WTC11 (cell line): ENCODE measurements at regions not wholly inside any gene's neighbourhood (a gene's known extent, or its start where the extent isn't known, plus 50 kb on each side); places are given as distances from the start of the nearest gene placed in this dataset.
"Not testable (repeated sequence)": the region's sequence is repeated elsewhere in the genome, so short reads cannot be mapped to it uniquely, and the experiment has no call there.

ENCODE experiments used
- ATAC-seq: fragments of 200-7000 bp; cut with Tn5 transposase; 2 replicates; pipeline ENCODE4 v1.10.0; 2021; ENCODE audit warnings: mild to moderate bottlenecking, moderate library complexity
- CTCF ChIA-PET: fragments of 300-600 bp; sonication (Branson Sonifier 250); formaldehyde crosslinking; loops from one replicate; lab custom pipeline; 2021; ENCODE audit warnings: antibody characterized with exemption; lab: Charles Lee
- POLR2A ChIA-PET: fragments of 350-600 bp; sonication (Branson Sonifier 250); formaldehyde crosslinking; loops from one replicate; lab custom pipeline; 2021; ENCODE audit warnings: antibody characterized with exemption; lab: Charles Lee
- DNase-seq: peaks from one replicate; pipeline ENCODE4 v3.0.0; 2021; ENCODE audit warnings: low spot score
- H3K27ac Mint-ChIP-seq: 2 replicates; pipeline ENCODE4 v1.8.0; 2021; ENCODE audit warnings: mixed read lengths
- H3K27me3 Mint-ChIP-seq: 2 replicates; pipeline ENCODE4 v1.8.0; 2021; ENCODE audit warnings: low read depth, mild to moderate bottlenecking, moderate library complexity, mixed read lengths
- H3K36me3 Mint-ChIP-seq: 2 replicates; pipeline ENCODE4 v1.8.0; 2021; ENCODE audit warnings: mixed read lengths
- H3K4me1 Mint-ChIP-seq: 2 replicates; pipeline ENCODE4 v1.8.0; 2022; ENCODE audit warnings: mixed read lengths
- H3K4me3 Mint-ChIP-seq: 2 replicates; pipeline ENCODE4 v1.8.0; 2021; ENCODE audit warnings: mild to moderate bottlenecking, moderate library complexity, mixed read lengths
- H3K9me3 Mint-ChIP-seq: 2 replicates; pipeline ENCODE4 v1.8.0; 2021; ENCODE audit warnings: mixed read lengths
- AR ChIP-seq: fragments of 250-450 bp; sonication (Bioruptor Pico); IDR thresholded peaks from 2 replicates; pipeline ENCODE4 v1.9.0; 2021; ENCODE audit warnings: mild to moderate bottlenecking
- ARID4B ChIP-seq: sonication (generic); formaldehyde crosslinking; IDR thresholded peaks from 2 replicates; pipeline ENCODE4 v1.8.0; 2023; ENCODE audit warnings: missing genetic modification reagents, mild to moderate bottlenecking, borderline replicate concordance
- CTCF ChIP-seq: fragments of 200-600 bp; IDR thresholded peaks from 2 replicates; pipeline ENCODE4 v1.8.0; 2022; ENCODE audit warnings: antibody characterized with exemption
- IRF1 ChIP-seq: sonication (generic); formaldehyde crosslinking; IDR thresholded peaks from 2 replicates; pipeline ENCODE4 v1.8.0; 2023; ENCODE audit warnings: missing genetic modification reagents
- JAZF1 ChIP-seq: fragments of 250-450 bp; sonication (Bioruptor Pico); IDR thresholded peaks from 2 replicates; pipeline ENCODE4 v1.9.0; 2021; ENCODE audit warnings: moderate library complexity, mild to moderate bottlenecking, inconsistent platforms
- MLX ChIP-seq: sonication (generic); formaldehyde crosslinking; IDR thresholded peaks from 2 replicates; pipeline ENCODE4 v1.8.1; 2023; ENCODE audit warnings: mild to moderate bottlenecking, missing genetic modification reagents, moderate library complexity
- MXD4 ChIP-seq: fragments of 250-450 bp; sonication (Bioruptor Pico); IDR thresholded peaks from 2 replicates; pipeline ENCODE4 v1.8.0; 2021; ENCODE audit warnings: mild to moderate bottlenecking, moderate library complexity, borderline replicate concordance
- PREB ChIP-seq: sonication (generic); formaldehyde crosslinking; IDR thresholded peaks from 2 replicates; pipeline ENCODE4 v1.8.1; 2022; ENCODE audit warnings: mild to moderate bottlenecking, missing genetic modification reagents, moderate library complexity, borderline replicate concordance
- RELA ChIP-seq: sonication (generic); formaldehyde crosslinking; IDR thresholded peaks from 2 replicates; pipeline ENCODE4 v1.8.1; 2022; ENCODE audit warnings: missing genetic modification reagents, mild to moderate bottlenecking, borderline replicate concordance
- RORB ChIP-seq: fragments of 250-450 bp; sonication (Bioruptor Pico); IDR thresholded peaks from 2 replicates; pipeline ENCODE4 v1.9.0; 2021; ENCODE audit warnings: mild to moderate bottlenecking
- SP1 ChIP-seq: sonication (generic); formaldehyde crosslinking; conservative IDR thresholded peaks from 2 replicates; pipeline ENCODE4 v1.8.1; 2022; ENCODE audit warnings: missing genetic modification reagents
- ZBTB43 ChIP-seq: sonication (generic); formaldehyde crosslinking; IDR thresholded peaks from 2 replicates; pipeline ENCODE4 v1.8.1; 2023; ENCODE audit warnings: mild to moderate bottlenecking, missing genetic modification reagents
- ZNF121 ChIP-seq: sonication (generic); formaldehyde crosslinking; IDR thresholded peaks from 2 replicates; pipeline ENCODE4 v1.8.0; 2023; ENCODE audit warnings: missing genetic modification reagents
- ZNF281 ChIP-seq: sonication (generic); formaldehyde crosslinking; IDR thresholded peaks from 2 replicates; pipeline ENCODE4 v1.8.0; 2023; ENCODE audit warnings: mild to moderate bottlenecking, missing genetic modification reagents

- ATAC-seq (no peak), DNase-seq (no peak)
- H3K4me3 Mint-ChIP-seq = no peak overlapping the region
- peaks cover 9% of the 10 kb centered on the region for H3K36me3 Mint-ChIP-seq
- ChIA-PET CTCF (no interaction called here), POLR2A (no interaction called here)
- TF ChIP-seq ARID4B (CRISPR knock-in tag) (no peak), ZNF121 (CRISPR knock-in tag) (no peak), AR (CRISPR knock-in tag) (no peak)
- H3K27ac Mint-ChIP-seq = no peak overlapping the region
- peaks cover 18% of the 10 kb centered on the region for H3K4me1 Mint-ChIP-seq
- H3K27me3 Mint-ChIP-seq = no peaks in the 10 kb centered on the region
- peaks cover 10% of the 10 kb centered on the region for H3K9me3 Mint-ChIP-seq
Observed at GRCh38 chr4:129852434-129852833, 756.5 kb downstream of the C4orf33 start.

- POLR2A ChIA-PET, ATAC-seq, H3K9me3 Mint-ChIP-seq, H3K36me3 Mint-ChIP-seq, H3K27me3 Mint-ChIP-seq, CTCF ChIA-PET: not testable (repeated sequence)
- Mint-ChIP-seq H3K27ac (peak overlapping the region; percentile 53; the same call in 1 of the 2 replicates), H3K4me3 (peak overlapping the region; percentile 61), H3K4me1 (peaks cover 18% of the 10 kb centered on the region)
- peak; percentile 12 for DNase-seq
Observed at GRCh38 chr4:129853685-129854467, 757.9 kb downstream of the C4orf33 start.

- Mint-ChIP-seq H3K4me3 (no peak overlapping the region), H3K27ac (peak overlapping the region; percentile 41; the same call in 1 of the 2 replicates), H3K9me3 (peaks cover 3% of the 10 kb centered on the region; the same call in 1 of the 2 replicates), H3K36me3 (peaks cover 2% of the 10 kb centered on the region; the same call in 1 of the 2 replicates), H3K27me3 (no peaks in the 10 kb centered on the region), H3K4me1 (peaks cover 21% of the 10 kb centered on the region)
- ChIA-PET CTCF (no interaction called here), POLR2A (no interaction called here)
- ATAC-seq = peak; percentile 85
- DNase-seq = no peak
- no peak for TF ChIP-seq MLX (CRISPR knock-in tag)
- TF ChIP-seq RORB (CRISPR knock-in tag) = no peak
- TF ChIP-seq JAZF1 (CRISPR knock-in tag) = no peak
- no peak for TF ChIP-seq RELA
- no peak for TF ChIP-seq IRF1 (CRISPR knock-in tag)
- TF ChIP-seq CTCF = no peak
- no peak for TF ChIP-seq MXD4 (CRISPR knock-in tag)
- TF ChIP-seq ZBTB43 (CRISPR knock-in tag) = no peak
- TF ChIP-seq SP1 (CRISPR knock-in tag) = no peak
- no peak for TF ChIP-seq ZNF121 (CRISPR knock-in tag)
- TF ChIP-seq PREB (CRISPR knock-in tag) = no peak
- TF ChIP-seq ZNF281 = no peak
Observed at GRCh38 chr4:129862461-129862860, 766.5 kb downstream of the C4orf33 start.
